T-helper 2 cell treated with Interferon-gamma antibody and Interleukin-4, amounts not matched to agents 100 ng/mL and 5 ng/mL, for 36 hours (primary cell): ENCODE measurements at regions not wholly inside any gene's neighbourhood (a gene's known extent, or its start where the extent isn't known, plus 50 kb on each side); places are given as distances from the start of the nearest gene placed in this dataset.
"Not testable (repeated sequence)": the region's sequence is repeated elsewhere in the genome, so short reads cannot be mapped to it uniquely, and the experiment has no call there.

Source experiments
- intact Hi-C: fragments of 100-400 bp; cut with micrococcal nuclease; formaldehyde crosslinking; loops from one replicate; pipeline ENCODE4 v1.15.1; 2023

- intact Hi-C loops = not testable (repeated sequence)
Measured at GRCh38 chr22:47488131-47488530, 725.7 kb downstream of the TBC1D22A start.

GRCh38 chr22:47486569-47487312 is 724.3 kb downstream of the TBC1D22A start:
- intact Hi-C loops = no loop called here

- intact Hi-C loops = no loop called here
Measured at GRCh38 chr22:47484960-47485569, 722.6 kb downstream of the TBC1D22A start.

- intact Hi-C loops = no loop called here
Measured at GRCh38 chr22:47476231-47476630, 713.8 kb downstream of the TBC1D22A start.

- intact Hi-C loops = no loop called here
Measured at GRCh38 chr22:47474895-47475294, 712.4 kb downstream of the TBC1D22A start.

GRCh38 chr22:47474464-47474863 is 712.0 kb downstream of the TBC1D22A start:
- intact Hi-C loops = no loop called here

GRCh38 chr22:47472636-47473035 is 710.2 kb downstream of the TBC1D22A start:
- intact Hi-C loops = no loop called here

GRCh38 chr22:47471406-47471805 is 709.0 kb downstream of the TBC1D22A start:
- intact Hi-C loops = no loop called here

- intact Hi-C loops = no loop called here
Measured at GRCh38 chr22:47465809-47466208, 703.4 kb downstream of the TBC1D22A start.

- intact Hi-C loops = no loop called here
Measured at GRCh38 chr22:47465222-47465621, 702.8 kb downstream of the TBC1D22A start.

GRCh38 chr22:47463220-47463619 is 700.8 kb downstream of the TBC1D22A start:
- intact Hi-C loops = no loop called here

- intact Hi-C loops = no loop called here
Measured at GRCh38 chr22:47460861-47461260, 698.4 kb downstream of the TBC1D22A start.

- intact Hi-C loops = no loop called here
Measured at GRCh38 chr22:47460176-47460575, 697.7 kb downstream of the TBC1D22A start.

- intact Hi-C loops = no loop called here
Measured at GRCh38 chr22:47458348-47458747, 695.9 kb downstream of the TBC1D22A start.

- intact Hi-C loops = no loop called here
Measured at GRCh38 chr22:47457509-47458300, 695.3 kb downstream of the TBC1D22A start.

- intact Hi-C loops = no loop called here
Measured at GRCh38 chr22:47457021-47457420, 694.6 kb downstream of the TBC1D22A start.

- intact Hi-C loops = no loop called here
Measured at GRCh38 chr22:47456031-47456430, 693.6 kb downstream of the TBC1D22A start.

GRCh38 chr22:47453049-47453448 is 690.6 kb downstream of the TBC1D22A start:
- intact Hi-C loops = no loop called here

GRCh38 chr22:47452184-47452583 is 689.7 kb downstream of the TBC1D22A start:
- intact Hi-C loops = no loop called here

GRCh38 chr22:47450876-47451475 is 688.5 kb downstream of the TBC1D22A start:
- intact Hi-C loops = no loop called here

- intact Hi-C loops = no loop called here
Measured at GRCh38 chr22:47449508-47450270, 687.2 kb downstream of the TBC1D22A start.
